Activated naive CD8-positive, alpha-beta T cell treated with anti-CD3 and anti-CD28 coated beads, Interleukin-2, amount 50 U/mL, for 24 hours (primary cell): ENCODE measurements at regions not wholly inside any gene's neighbourhood (a gene's known extent, or its start where the extent isn't known, plus 50 kb on each side); places are given as distances from the start of the nearest gene placed in this dataset.
"Not testable (repeated sequence)": the region's sequence is repeated elsewhere in the genome, so short reads cannot be mapped to it uniquely, and the experiment has no call there.

ENCODE experiments used
- ATAC-seq: fragments of 150-1000 bp; cut with Tn5 transposase; one replicate; pipeline ENCODE4 v1.10.0; 2021
- DNase-seq: peaks from one replicate; pipeline ENCODE4 v3.0.0; 2021
- H3K27ac Mint-ChIP-seq: one replicate; pipeline ENCODE4 v1.8.0; 2021; ENCODE audit warnings: mild to moderate bottlenecking, mixed read lengths
- H3K27me3 Mint-ChIP-seq: one replicate; pipeline ENCODE4 v1.8.0; 2021; ENCODE audit warnings: mixed read lengths
- H3K36me3 Mint-ChIP-seq: one replicate; pipeline ENCODE4 v1.8.0; 2021; ENCODE audit warnings: low read depth, mixed read lengths
- H3K4me1 Mint-ChIP-seq: one replicate; pipeline ENCODE4 v1.8.0; 2021; ENCODE audit warnings: mixed read lengths
- H3K4me3 Mint-ChIP-seq: one replicate; pipeline ENCODE4 v1.8.0; 2021; ENCODE audit warnings: mild to moderate bottlenecking, moderate library complexity, mixed read lengths
- H3K9me3 Mint-ChIP-seq: one replicate; pipeline ENCODE4 v1.8.0; 2021; ENCODE audit warnings: mixed read lengths

- Mint-ChIP-seq H3K27me3 (no peaks in the 10 kb centered on the region), H3K4me1 (no peaks in the 10 kb centered on the region), H3K27ac (no peak overlapping the region), H3K4me3 (no peak overlapping the region), H3K36me3 (no peaks in the 10 kb centered on the region), H3K9me3 (peaks cover 31% of the 10 kb centered on the region)
- ATAC-seq, result no peak
- DNase-seq, result no peak
These were observed 496.0 kb downstream of the CDH8 start for GRCh38 chr16:61540216-61540615.

GRCh38 chr16:61530697-61531096 lies 505.5 kb downstream of the CDH8 start:
- H3K27me3 Mint-ChIP-seq, result no peaks in the 10 kb centered on the region
- H3K4me3 Mint-ChIP-seq, result no peak overlapping the region
- ATAC-seq (no peak), DNase-seq (no peak)
- no peaks in the 10 kb centered on the region for H3K4me1 Mint-ChIP-seq
- peaks cover 24% of the 10 kb centered on the region for H3K9me3 Mint-ChIP-seq
- no peak overlapping the region for H3K27ac Mint-ChIP-seq
- H3K36me3 Mint-ChIP-seq, result no peaks in the 10 kb centered on the region

- no peaks in the 10 kb centered on the region for H3K4me1 Mint-ChIP-seq
- ATAC-seq (no peak), DNase-seq (no peak)
- H3K4me3 Mint-ChIP-seq, result no peak overlapping the region
- no peaks in the 10 kb centered on the region for H3K27me3 Mint-ChIP-seq
- H3K27ac Mint-ChIP-seq, result no peak overlapping the region
- peaks cover 11% of the 10 kb centered on the region for H3K9me3 Mint-ChIP-seq
- H3K36me3 Mint-ChIP-seq, result no peaks in the 10 kb centered on the region
These were observed 535.4 kb downstream of the CDH8 start for GRCh38 chr16:61500851-61501250.

- no peak overlapping the region for H3K4me3 Mint-ChIP-seq
- H3K9me3 Mint-ChIP-seq, result peaks cover 38% of the 10 kb centered on the region
- H3K27me3 Mint-ChIP-seq, result no peaks in the 10 kb centered on the region
- no peak for DNase-seq
- no peaks in the 10 kb centered on the region for H3K36me3 Mint-ChIP-seq
- no peak for ATAC-seq
- H3K4me1 Mint-ChIP-seq, result no peaks in the 10 kb centered on the region
- no peak overlapping the region for H3K27ac Mint-ChIP-seq
These were observed 556.0 kb downstream of the CDH8 start for GRCh38 chr16:61480250-61480649.

GRCh38 chr16:61471737-61472136 lies 564.5 kb downstream of the CDH8 start:
- no peak overlapping the region for H3K4me3 Mint-ChIP-seq
- DNase-seq, result no peak
- H3K27me3 Mint-ChIP-seq, result no peaks in the 10 kb centered on the region
- no peak overlapping the region for H3K27ac Mint-ChIP-seq
- no peak for ATAC-seq
- no peaks in the 10 kb centered on the region for H3K36me3 Mint-ChIP-seq
- H3K9me3 Mint-ChIP-seq, result peaks cover 19% of the 10 kb centered on the region
- H3K4me1 Mint-ChIP-seq, result no peaks in the 10 kb centered on the region

GRCh38 chr16:61471023-61471422 lies 565.2 kb downstream of the CDH8 start:
- H3K9me3 Mint-ChIP-seq, result peaks cover 21% of the 10 kb centered on the region
- DNase-seq, result no peak
- no peak overlapping the region for H3K4me3 Mint-ChIP-seq
- no peak for ATAC-seq
- no peaks in the 10 kb centered on the region for H3K36me3 Mint-ChIP-seq
- H3K27me3 Mint-ChIP-seq, result no peaks in the 10 kb centered on the region
- no peak overlapping the region for H3K27ac Mint-ChIP-seq
- H3K4me1 Mint-ChIP-seq, result no peaks in the 10 kb centered on the region

GRCh38 chr16:61465285-61465684 lies 571.0 kb downstream of the CDH8 start:
- H3K27ac Mint-ChIP-seq, result no peak overlapping the region
- no peak overlapping the region for H3K4me3 Mint-ChIP-seq
- H3K27me3 Mint-ChIP-seq, result no peaks in the 10 kb centered on the region
- ATAC-seq, result no peak
- DNase-seq, result no peak
- peaks cover 36% of the 10 kb centered on the region for H3K9me3 Mint-ChIP-seq
- H3K4me1 Mint-ChIP-seq, result no peaks in the 10 kb centered on the region
- H3K36me3 Mint-ChIP-seq, result no peaks in the 10 kb centered on the region

- Mint-ChIP-seq H3K36me3 (no peaks in the 10 kb centered on the region), H3K9me3 (peaks cover 45% of the 10 kb centered on the region), H3K4me3 (no peak overlapping the region), H3K27ac (no peak overlapping the region), H3K27me3 (no peaks in the 10 kb centered on the region), H3K4me1 (no peaks in the 10 kb centered on the region)
- DNase-seq (no peak), ATAC-seq (no peak)
These were observed 576.2 kb downstream of the CDH8 start for GRCh38 chr16:61460020-61460419.

GRCh38 chr16:61435346-61435745 lies 600.9 kb downstream of the CDH8 start:
- H3K4me1 Mint-ChIP-seq, result no peaks in the 10 kb centered on the region
- DNase-seq, result no peak
- H3K27ac Mint-ChIP-seq, result no peak overlapping the region
- ATAC-seq, result no peak
- H3K9me3 Mint-ChIP-seq, result peaks cover 4% of the 10 kb centered on the region
- no peak overlapping the region for H3K4me3 Mint-ChIP-seq
- H3K36me3 Mint-ChIP-seq, result no peaks in the 10 kb centered on the region
- H3K27me3 Mint-ChIP-seq, result no peaks in the 10 kb centered on the region

- H3K9me3 Mint-ChIP-seq, result peaks cover 9% of the 10 kb centered on the region
- no peak overlapping the region for H3K27ac Mint-ChIP-seq
- ATAC-seq (no peak), DNase-seq (no peak)
- no peaks in the 10 kb centered on the region for H3K27me3 Mint-ChIP-seq
- no peak overlapping the region for H3K4me3 Mint-ChIP-seq
- H3K4me1 Mint-ChIP-seq, result no peaks in the 10 kb centered on the region
- no peaks in the 10 kb centered on the region for H3K36me3 Mint-ChIP-seq
These were observed 603.8 kb downstream of the CDH8 start for GRCh38 chr16:61432421-61432820.

- DNase-seq, result no peak
- no peaks in the 10 kb centered on the region for H3K36me3 Mint-ChIP-seq
- H3K27me3 Mint-ChIP-seq, result no peaks in the 10 kb centered on the region
- H3K9me3 Mint-ChIP-seq, result peaks cover 25% of the 10 kb centered on the region
- H3K27ac Mint-ChIP-seq, result no peak overlapping the region
- no peaks in the 10 kb centered on the region for H3K4me1 Mint-ChIP-seq
- no peak overlapping the region for H3K4me3 Mint-ChIP-seq
- ATAC-seq, result no peak
These were observed 615.1 kb downstream of the CDH8 start for GRCh38 chr16:61421111-61421510.

- Mint-ChIP-seq H3K9me3 (peaks cover 19% of the 10 kb centered on the region), H3K4me1 (no peaks in the 10 kb centered on the region), H3K27me3 (no peaks in the 10 kb centered on the region), H3K4me3 (no peak overlapping the region), H3K27ac (no peak overlapping the region), H3K36me3 (no peaks in the 10 kb centered on the region)
- DNase-seq (no peak), ATAC-seq (no peak)
These were observed 616.4 kb downstream of the CDH8 start for GRCh38 chr16:61419791-61420190.

- DNase-seq, H3K4me3 Mint-ChIP-seq, H3K36me3 Mint-ChIP-seq, H3K27me3 Mint-ChIP-seq, H3K27ac Mint-ChIP-seq, H3K4me1 Mint-ChIP-seq, ATAC-seq: not testable (repeated sequence)
- peaks cover 19% of the 10 kb centered on the region for H3K9me3 Mint-ChIP-seq
These were observed 617.4 kb downstream of the CDH8 start for GRCh38 chr16:61418802-61419201.

- Mint-ChIP-seq H3K36me3 (no peaks in the 10 kb centered on the region), H3K9me3 (peaks cover 29% of the 10 kb centered on the region), H3K27me3 (no peaks in the 10 kb centered on the region), H3K4me1 (no peaks in the 10 kb centered on the region), H3K4me3 (no peak overlapping the region), H3K27ac (no peak overlapping the region)
- no peak for DNase-seq
- ATAC-seq, result no peak
These were observed 621.1 kb downstream of the CDH8 start for GRCh38 chr16:61415126-61415525.

- H3K4me3 Mint-ChIP-seq, result no peak overlapping the region
- peaks cover 29% of the 10 kb centered on the region for H3K9me3 Mint-ChIP-seq
- no peaks in the 10 kb centered on the region for H3K36me3 Mint-ChIP-seq
- DNase-seq (no peak), ATAC-seq (no peak)
- H3K4me1 Mint-ChIP-seq, result no peaks in the 10 kb centered on the region
- H3K27ac Mint-ChIP-seq, result no peak overlapping the region
- H3K27me3 Mint-ChIP-seq, result no peaks in the 10 kb centered on the region
These were observed 623.2 kb downstream of the CDH8 start for GRCh38 chr16:61413021-61413420.

- H3K36me3 Mint-ChIP-seq, result no peaks in the 10 kb centered on the region
- no peak overlapping the region for H3K27ac Mint-ChIP-seq
- H3K9me3 Mint-ChIP-seq, result peaks cover 29% of the 10 kb centered on the region
- no peak overlapping the region for H3K4me3 Mint-ChIP-seq
- ATAC-seq, result no peak
- no peaks in the 10 kb centered on the region for H3K4me1 Mint-ChIP-seq
- H3K27me3 Mint-ChIP-seq, result no peaks in the 10 kb centered on the region
- no peak for DNase-seq
These were observed 623.7 kb downstream of the CDH8 start for GRCh38 chr16:61412562-61412961.
